ENCODE measurements at regions not wholly inside any gene's neighbourhood (a gene's known extent, or its start where the extent isn't known, plus 50 kb on each side); places are given as distances from the start of the nearest gene placed in this dataset.
"Not testable (repeated sequence)": the region's sequence is repeated elsewhere in the genome, so short reads cannot be mapped to it uniquely, and the experiment has no call there.

- not testable (repeated sequence) for H3K27ac ChIP-seq (ENCODE audit: low read depth)
- 16% methylated on average over 3 of the region's 3 CpGs for WGBS
These were observed 570.8 kb upstream of the PTGER4 start for GRCh38 chr5:40108764-40109390.

GRCh38 chr5:40107786-40108185 is 571.9 kb upstream of the PTGER4 start:
- WGBS, result 53% methylated on average over 4 of the region's 4 CpGs
- not testable (repeated sequence) for DNase-seq (ENCODE audit: extremely low spot score); H3K4me1 ChIP-seq (ENCODE audit: insufficient read depth); H3K27ac ChIP-seq (ENCODE audit: low read depth); H3K4me3 ChIP-seq (ENCODE audit: low read depth, low read length); H3K36me3 ChIP-seq (ENCODE audit: insufficient read depth)

More at GRCh38 chr5:40108764-40109390, 570.8 kb upstream of the PTGER4 start:
- H3K4me1 ChIP-seq (ENCODE audit: insufficient read depth); DNase-seq (ENCODE audit: extremely low spot score); H3K36me3 ChIP-seq (ENCODE audit: insufficient read depth); H3K4me3 ChIP-seq (ENCODE audit: low read depth, low read length): not testable (repeated sequence)

GRCh38 chr5:40106847-40107246 is 572.9 kb upstream of the PTGER4 start:
- no peak for DNase-seq (ENCODE audit: extremely low spot score)
- no peak overlapping the region for H3K27ac ChIP-seq (ENCODE audit: low read depth)
- H3K36me3 ChIP-seq (ENCODE audit: insufficient read depth), result no peaks in the 10 kb centered on the region
- WGBS, result 84% methylated on average over 2 of the region's 2 CpGs
- H3K4me1 ChIP-seq (ENCODE audit: insufficient read depth), result no peaks in the 10 kb centered on the region
- H3K4me3 ChIP-seq (ENCODE audit: low read depth, low read length), result no peak overlapping the region

- no peak overlapping the region for H3K27ac ChIP-seq (ENCODE audit: low read depth)
- no peak overlapping the region for H3K4me3 ChIP-seq (ENCODE audit: low read depth, low read length)
- no peaks in the 10 kb centered on the region for H3K4me1 ChIP-seq (ENCODE audit: insufficient read depth)
- DNase-seq (ENCODE audit: extremely low spot score), result no peak
- H3K36me3 ChIP-seq (ENCODE audit: insufficient read depth), result no peaks in the 10 kb centered on the region
These were observed 581.4 kb upstream of the PTGER4 start for GRCh38 chr5:40098313-40098712.

- Histone ChIP-seq H3K4me3 (ENCODE audit: low read depth, low read length) (no peak overlapping the region), H3K4me1 (ENCODE audit: insufficient read depth) (no peaks in the 10 kb centered on the region), H3K27ac (ENCODE audit: low read depth) (no peak overlapping the region), H3K36me3 (ENCODE audit: insufficient read depth) (no peaks in the 10 kb centered on the region)
- 85% methylated on average over 2 of the region's 2 CpGs for WGBS
- DNase-seq (ENCODE audit: extremely low spot score), result no peak
These were observed 586.2 kb upstream of the PTGER4 start for GRCh38 chr5:40093550-40093949.

GRCh38 chr5:40089269-40089668 is 590.4 kb upstream of the PTGER4 start:
- H3K27ac ChIP-seq (ENCODE audit: low read depth), result no peak overlapping the region
- no peak for DNase-seq (ENCODE audit: extremely low spot score)
- no peak overlapping the region for H3K4me3 ChIP-seq (ENCODE audit: low read depth, low read length)
- H3K36me3 ChIP-seq (ENCODE audit: insufficient read depth), result no peaks in the 10 kb centered on the region
- no peaks in the 10 kb centered on the region for H3K4me1 ChIP-seq (ENCODE audit: insufficient read depth)

- 99% methylated on average over 1 of the region's 1 CpG for WGBS
- Histone ChIP-seq H3K36me3 (ENCODE audit: insufficient read depth) (no peaks in the 10 kb centered on the region), H3K27ac (ENCODE audit: low read depth) (no peak overlapping the region), H3K4me1 (ENCODE audit: insufficient read depth) (no peaks in the 10 kb centered on the region), H3K4me3 (ENCODE audit: low read depth, low read length) (no peak overlapping the region)
- no peak for DNase-seq (ENCODE audit: extremely low spot score)
These were observed 595.1 kb upstream of the PTGER4 start for GRCh38 chr5:40084614-40085013.

- H3K36me3 ChIP-seq (ENCODE audit: insufficient read depth), result no peaks in the 10 kb centered on the region
- 0% methylated on average over 1 of the region's 1 CpG for WGBS
- H3K4me1 ChIP-seq (ENCODE audit: insufficient read depth), result no peaks in the 10 kb centered on the region
- H3K4me3 ChIP-seq (ENCODE audit: low read depth, low read length), result no peak overlapping the region
- no peak overlapping the region for H3K27ac ChIP-seq (ENCODE audit: low read depth)
- DNase-seq (ENCODE audit: extremely low spot score), result no peak
These were observed 597.4 kb upstream of the PTGER4 start for GRCh38 chr5:40082313-40082712.

GRCh38 chr5:40080191-40080590 is 599.5 kb upstream of the PTGER4 start:
- Histone ChIP-seq H3K36me3 (ENCODE audit: insufficient read depth) (no peaks in the 10 kb centered on the region), H3K4me1 (ENCODE audit: insufficient read depth) (no peaks in the 10 kb centered on the region), H3K27ac (ENCODE audit: low read depth) (no peak overlapping the region), H3K4me3 (ENCODE audit: low read depth, low read length) (no peak overlapping the region)
- no peak for DNase-seq (ENCODE audit: extremely low spot score)

GRCh38 chr5:40078898-40079575 is 600.7 kb upstream of the PTGER4 start:
- 74% methylated on average over 8 of the region's 8 CpGs for WGBS
- no peaks in the 10 kb centered on the region for H3K36me3 ChIP-seq (ENCODE audit: insufficient read depth)

GRCh38 chr5:40074826-40075225 is 604.9 kb upstream of the PTGER4 start:
- WGBS, result 45% methylated on average over 1 of the region's 1 CpG
- Histone ChIP-seq H3K4me3 (ENCODE audit: low read depth, low read length) (no peak overlapping the region), H3K4me1 (ENCODE audit: insufficient read depth) (no peaks in the 10 kb centered on the region), H3K27ac (ENCODE audit: low read depth) (no peak overlapping the region), H3K36me3 (ENCODE audit: insufficient read depth) (no peaks in the 10 kb centered on the region)
- DNase-seq (ENCODE audit: extremely low spot score), result no peak

More at GRCh38 chr5:40078898-40079575, 600.7 kb upstream of the PTGER4 start:
- no peak for DNase-seq (ENCODE audit: extremely low spot score)
- Histone ChIP-seq H3K27ac (ENCODE audit: low read depth) (no peak overlapping the region), H3K4me3 (ENCODE audit: low read depth, low read length) (no peak overlapping the region), H3K4me1 (ENCODE audit: insufficient read depth) (no peaks in the 10 kb centered on the region)

GRCh38 chr5:40073927-40074326 is 605.8 kb upstream of the PTGER4 start:
- no peaks in the 10 kb centered on the region for H3K4me1 ChIP-seq (ENCODE audit: insufficient read depth)
- WGBS, result 96% methylated on average over 1 of the region's 1 CpG

GRCh38 chr5:40071870-40072269 is 607.8 kb upstream of the PTGER4 start:
- no peak overlapping the region for H3K27ac ChIP-seq (ENCODE audit: low read depth)
- DNase-seq (ENCODE audit: extremely low spot score), result no peak
- H3K4me1 ChIP-seq (ENCODE audit: insufficient read depth), result no peaks in the 10 kb centered on the region

More at GRCh38 chr5:40073927-40074326, 605.8 kb upstream of the PTGER4 start:
- Histone ChIP-seq H3K4me3 (ENCODE audit: low read depth, low read length) (no peak overlapping the region), H3K27ac (ENCODE audit: low read depth) (no peak overlapping the region), H3K36me3 (ENCODE audit: insufficient read depth) (no peaks in the 10 kb centered on the region)
- DNase-seq (ENCODE audit: extremely low spot score), result no peak

GRCh38 chr5:40066616-40067015 is 613.1 kb upstream of the PTGER4 start:
- DNase-seq (ENCODE audit: extremely low spot score), result no peak
- 96% methylated on average over 22 of the region's 22 CpGs for WGBS
- H3K4me1 ChIP-seq (ENCODE audit: insufficient read depth), result no peaks in the 10 kb centered on the region
- no peak overlapping the region for H3K4me3 ChIP-seq (ENCODE audit: low read depth, low read length)
- no peak overlapping the region for H3K27ac ChIP-seq (ENCODE audit: low read depth)
- no peaks in the 10 kb centered on the region for H3K36me3 ChIP-seq (ENCODE audit: insufficient read depth)

More at GRCh38 chr5:40071870-40072269, 607.8 kb upstream of the PTGER4 start:
- no peak overlapping the region for H3K4me3 ChIP-seq (ENCODE audit: low read depth, low read length)
- H3K36me3 ChIP-seq (ENCODE audit: insufficient read depth), result no peaks in the 10 kb centered on the region
